ENCODE measurements at regions not wholly inside any gene's neighbourhood (a gene's known extent, or its start where the extent isn't known, plus 50 kb on each side); places are given as distances from the start of the nearest gene placed in this dataset.
"Not testable (repeated sequence)": the region's sequence is repeated elsewhere in the genome, so short reads cannot be mapped to it uniquely, and the experiment has no call there.

DNA sequence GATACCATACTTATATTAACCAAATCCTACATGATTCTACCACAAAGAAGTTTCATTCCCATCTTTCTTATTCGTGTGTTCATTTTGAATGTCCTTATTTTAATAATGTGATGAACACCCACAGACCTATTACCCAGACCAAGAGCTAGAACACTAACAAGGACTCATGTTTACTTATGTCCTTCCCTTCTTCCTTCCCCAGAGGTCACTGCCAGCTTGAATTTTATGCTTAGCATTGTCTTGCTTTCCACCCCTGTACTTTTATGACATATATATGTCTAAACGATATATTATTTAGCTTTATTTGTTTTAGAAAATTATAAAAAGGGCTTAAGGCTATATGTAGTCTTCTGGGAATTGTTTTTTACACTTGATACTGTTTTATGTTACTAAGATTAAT is 238.6 kb downstream of the LRIG3 start:
- Histone ChIP-seq H3K4me3 (ENCODE audit: control insufficient read depth in 1 of 7, extremely low read depth in 1 of 7, insufficient read depth in 4 of 7, low read depth in 2 of 7, low read length in 6 of 7) (no peak overlapping the region), H3K36me3 (ENCODE audit: control insufficient read depth in 4 of 4, insufficient read depth in 4 of 4, low read length in 3 of 4) (no peaks in the 10 kb centered on the region), H3K4me1 (ENCODE audit: control extremely low read depth in 1 of 4, control insufficient read depth in 4 of 4, insufficient read depth in 4 of 4, low read length in 3 of 4) (no peaks in the 10 kb centered on the region), H3K27ac (ENCODE audit: insufficient read depth in 1 of 2, low read depth in 1 of 2, low read length in 2 of 2, poor library complexity in 1 of 2, severe bottlenecking in 2 of 2) (no peak overlapping the region), H3K27me3 (replicated peaks in 2 of 5; ENCODE audit: control insufficient read depth in 4 of 5, insufficient read depth in 5 of 5, low read length in 4 of 5) (no peaks in the 10 kb centered on the region), H3K9me3 (ENCODE audit: control extremely low read depth in 1 of 5, control insufficient read depth in 4 of 5, insufficient read depth in 2 of 5, low read depth in 1 of 5, low read length in 4 of 5) (peaks cover 0 to 16% (median 3%) of the 10 kb centered on the region in 5 experiments)
- DNase-seq: no peak
- ChIA-PET CTCF (no interaction called here), POLR2A (no interaction called here)
- no CpG with 5 or more reads among the region's 2 CpGs for whole genome bisulfite sequencing (ENCODE audit: insufficient coverage)

GRCh38 chr12:58695263-58695662 is 225.0 kb downstream of the LRIG3 start:
- 98% methylated on average over 11 of the region's 11 CpGs for WGBS (ENCODE audit: insufficient coverage)
- POLR2A ChIA-PET: no interaction called here
- H3K27me3 ChIP-seq (replicated peaks in 2 of 5; ENCODE audit: control insufficient read depth in 4 of 5, insufficient read depth in 5 of 5, low read length in 4 of 5): no peaks in the 10 kb centered on the region
- no peak overlapping the region for H3K27ac ChIP-seq (ENCODE audit: insufficient read depth in 1 of 2, low read depth in 1 of 2, low read length in 2 of 2, poor library complexity in 1 of 2, severe bottlenecking in 2 of 2)
- no peaks in the 10 kb centered on the region for H3K4me1 ChIP-seq (ENCODE audit: control extremely low read depth in 1 of 4, control insufficient read depth in 4 of 4, insufficient read depth in 4 of 4, low read length in 3 of 4)
- H3K36me3 ChIP-seq (ENCODE audit: control insufficient read depth in 4 of 4, insufficient read depth in 4 of 4, low read length in 3 of 4): no peaks in the 10 kb centered on the region
- peaks cover 0 to 8% (median 2%) of the 10 kb centered on the region in 5 experiments for H3K9me3 ChIP-seq (ENCODE audit: control extremely low read depth in 1 of 5, control insufficient read depth in 4 of 5, insufficient read depth in 2 of 5, low read depth in 1 of 5, low read length in 4 of 5)
- no peak for DNase-seq
- CTCF ChIA-PET: no interaction called here
- no peak overlapping the region for H3K4me3 ChIP-seq (ENCODE audit: control insufficient read depth in 1 of 7, extremely low read depth in 1 of 7, insufficient read depth in 4 of 7, low read depth in 2 of 7, low read length in 6 of 7)

DNA sequence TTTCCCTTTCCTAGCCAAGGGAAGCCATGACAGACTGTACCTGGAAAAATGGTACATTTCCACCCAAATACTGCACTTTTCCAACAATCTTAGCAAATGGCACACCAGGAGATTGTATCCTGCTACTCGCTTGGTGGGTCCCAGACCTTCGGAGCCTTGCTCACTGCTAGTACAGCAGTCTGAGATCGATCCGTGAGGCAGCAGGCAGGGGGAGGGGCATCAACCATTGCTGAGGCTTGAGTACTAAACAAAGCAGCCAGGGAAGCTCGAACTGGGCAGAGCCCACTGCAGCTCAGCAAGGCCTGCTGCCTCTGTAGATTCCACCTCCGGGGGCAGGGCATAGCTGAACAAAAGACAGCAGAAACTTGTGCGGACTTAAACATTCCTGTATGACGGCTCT is 218.8 kb downstream of the LRIG3 start:
- Histone ChIP-seq H3K4me3 (ENCODE audit: control insufficient read depth in 1 of 7, extremely low read depth in 1 of 7, insufficient read depth in 4 of 7, low read depth in 2 of 7, low read length in 6 of 7) (no peak overlapping the region), H3K36me3 (ENCODE audit: control insufficient read depth in 4 of 4, insufficient read depth in 4 of 4, low read length in 3 of 4) (no peaks in the 10 kb centered on the region), H3K27me3 (replicated peaks in 2 of 5; ENCODE audit: control insufficient read depth in 4 of 5, insufficient read depth in 5 of 5, low read length in 4 of 5) (no peaks in the 10 kb centered on the region), H3K4me1 (ENCODE audit: control extremely low read depth in 1 of 4, control insufficient read depth in 4 of 4, insufficient read depth in 4 of 4, low read length in 3 of 4) (no peaks in the 10 kb centered on the region), H3K9me3 (ENCODE audit: control extremely low read depth in 1 of 5, control insufficient read depth in 4 of 5, insufficient read depth in 2 of 5, low read depth in 1 of 5, low read length in 4 of 5) (peaks cover 0 to 1% (median 0%) of the 10 kb centered on the region in 5 experiments), H3K27ac (ENCODE audit: insufficient read depth in 1 of 2, low read depth in 1 of 2, low read length in 2 of 2, poor library complexity in 1 of 2, severe bottlenecking in 2 of 2) (no peak overlapping the region)
- CTCF ChIA-PET: no interaction called here
- no peak for DNase-seq
- 94% methylated on average over 8 of the region's 8 CpGs for WGBS (ENCODE audit: insufficient coverage)
- POLR2A ChIA-PET: no interaction called here

- DNase-seq: no peak
- H3K27ac ChIP-seq (ENCODE audit: insufficient read depth in 1 of 2, low read depth in 1 of 2, low read length in 2 of 2, poor library complexity in 1 of 2, severe bottlenecking in 2 of 2): no peak overlapping the region
- CTCF ChIA-PET: no interaction called here
- H3K9me3 ChIP-seq (ENCODE audit: control extremely low read depth in 1 of 5, control insufficient read depth in 4 of 5, insufficient read depth in 2 of 5, low read depth in 1 of 5, low read length in 4 of 5): no peaks in the 10 kb centered on the region
- H3K4me1 ChIP-seq (ENCODE audit: control extremely low read depth in 1 of 4, control insufficient read depth in 4 of 4, insufficient read depth in 4 of 4, low read length in 3 of 4): no peaks in the 10 kb centered on the region
- POLR2A ChIA-PET: no interaction called here
- H3K4me3 ChIP-seq (ENCODE audit: control insufficient read depth in 1 of 7, extremely low read depth in 1 of 7, insufficient read depth in 4 of 7, low read depth in 2 of 7, low read length in 6 of 7): no peak overlapping the region
- no peaks in the 10 kb centered on the region for H3K27me3 ChIP-seq (replicated peaks in 2 of 5; ENCODE audit: control insufficient read depth in 4 of 5, insufficient read depth in 5 of 5, low read length in 4 of 5)
- no CpG with 5 or more reads among the region's 3 CpGs for WGBS (ENCODE audit: insufficient coverage)
- no peaks in the 10 kb centered on the region for H3K36me3 ChIP-seq (ENCODE audit: control insufficient read depth in 4 of 4, insufficient read depth in 4 of 4, low read length in 3 of 4)
These were observed 216.4 kb downstream of the LRIG3 start for GRCh38 chr12:58703866-58704265.

DNA sequence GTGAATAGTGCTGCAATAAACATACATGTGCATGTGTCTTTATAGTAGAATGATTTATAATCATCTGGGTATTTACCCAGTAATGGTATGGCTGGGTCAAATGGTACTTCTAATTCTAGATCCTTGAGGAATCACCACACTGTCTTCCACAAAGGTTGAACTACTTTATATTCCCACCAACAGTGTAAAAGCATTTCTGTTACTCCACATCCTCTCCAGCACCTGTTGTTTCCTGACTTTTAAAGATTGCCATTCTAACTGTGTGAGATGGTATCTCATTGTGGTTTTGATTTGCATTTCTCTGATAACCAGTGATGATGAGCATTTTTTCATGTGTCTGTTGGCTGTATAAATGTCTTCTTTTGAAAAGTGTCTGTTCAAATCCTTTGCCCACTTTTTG is 215.5 kb downstream of the LRIG3 start:
- CTCF ChIA-PET; DNase-seq; H3K9me3 ChIP-seq (ENCODE audit: control extremely low read depth in 1 of 5, control insufficient read depth in 4 of 5, insufficient read depth in 2 of 5, low read depth in 1 of 5, low read length in 4 of 5); H3K36me3 ChIP-seq (ENCODE audit: control insufficient read depth in 4 of 4, insufficient read depth in 4 of 4, low read length in 3 of 4); H3K4me3 ChIP-seq (ENCODE audit: control insufficient read depth in 1 of 7, extremely low read depth in 1 of 7, insufficient read depth in 4 of 7, low read depth in 2 of 7, low read length in 6 of 7); H3K4me1 ChIP-seq (ENCODE audit: control extremely low read depth in 1 of 4, control insufficient read depth in 4 of 4, insufficient read depth in 4 of 4, low read length in 3 of 4); POLR2A ChIA-PET; H3K27ac ChIP-seq (ENCODE audit: insufficient read depth in 1 of 2, low read depth in 1 of 2, low read length in 2 of 2, poor library complexity in 1 of 2, severe bottlenecking in 2 of 2); H3K27me3 ChIP-seq (replicated peaks in 2 of 5; ENCODE audit: control insufficient read depth in 4 of 5, insufficient read depth in 5 of 5, low read length in 4 of 5): not testable (repeated sequence)

- Histone ChIP-seq H3K4me1 (ENCODE audit: control extremely low read depth in 1 of 4, control insufficient read depth in 4 of 4, insufficient read depth in 4 of 4, low read length in 3 of 4) (no peaks in the 10 kb centered on the region), H3K27me3 (replicated peaks in 2 of 5; ENCODE audit: control insufficient read depth in 4 of 5, insufficient read depth in 5 of 5, low read length in 4 of 5) (no peaks in the 10 kb centered on the region), H3K4me3 (ENCODE audit: control insufficient read depth in 1 of 7, extremely low read depth in 1 of 7, insufficient read depth in 4 of 7, low read depth in 2 of 7, low read length in 6 of 7) (no peak overlapping the region), H3K36me3 (ENCODE audit: control insufficient read depth in 4 of 4, insufficient read depth in 4 of 4, low read length in 3 of 4) (no peaks in the 10 kb centered on the region), H3K27ac (ENCODE audit: insufficient read depth in 1 of 2, low read depth in 1 of 2, low read length in 2 of 2, poor library complexity in 1 of 2, severe bottlenecking in 2 of 2) (no peak overlapping the region), H3K9me3 (ENCODE audit: control extremely low read depth in 1 of 5, control insufficient read depth in 4 of 5, insufficient read depth in 2 of 5, low read depth in 1 of 5, low read length in 4 of 5) (no peaks in the 10 kb centered on the region)
- no peak for DNase-seq
- ChIA-PET POLR2A (no interaction called here), CTCF (no interaction called here)
These were observed 209.4 kb downstream of the LRIG3 start for GRCh38 chr12:58710901-58711300.

GRCh38 chr12:58711974-58712373 is 208.3 kb downstream of the LRIG3 start:
- Histone ChIP-seq H3K9me3 (ENCODE audit: control extremely low read depth in 1 of 5, control insufficient read depth in 4 of 5, insufficient read depth in 2 of 5, low read depth in 1 of 5, low read length in 4 of 5) (no peaks in the 10 kb centered on the region), H3K4me3 (ENCODE audit: control insufficient read depth in 1 of 7, extremely low read depth in 1 of 7, insufficient read depth in 4 of 7, low read depth in 2 of 7, low read length in 6 of 7) (no peak overlapping the region), H3K4me1 (ENCODE audit: control extremely low read depth in 1 of 4, control insufficient read depth in 4 of 4, insufficient read depth in 4 of 4, low read length in 3 of 4) (no peaks in the 10 kb centered on the region), H3K27me3 (replicated peaks in 2 of 5; ENCODE audit: control insufficient read depth in 4 of 5, insufficient read depth in 5 of 5, low read length in 4 of 5) (no peaks in the 10 kb centered on the region), H3K36me3 (ENCODE audit: control insufficient read depth in 4 of 4, insufficient read depth in 4 of 4, low read length in 3 of 4) (no peaks in the 10 kb centered on the region), H3K27ac (ENCODE audit: insufficient read depth in 1 of 2, low read depth in 1 of 2, low read length in 2 of 2, poor library complexity in 1 of 2, severe bottlenecking in 2 of 2) (no peak overlapping the region)
- CTCF ChIA-PET: no interaction called here
- WGBS (ENCODE audit: insufficient coverage): 67% methylated on average over 1 of the region's 4 CpGs
- POLR2A ChIA-PET: no interaction called here
- DNase-seq: no peak

DNA sequence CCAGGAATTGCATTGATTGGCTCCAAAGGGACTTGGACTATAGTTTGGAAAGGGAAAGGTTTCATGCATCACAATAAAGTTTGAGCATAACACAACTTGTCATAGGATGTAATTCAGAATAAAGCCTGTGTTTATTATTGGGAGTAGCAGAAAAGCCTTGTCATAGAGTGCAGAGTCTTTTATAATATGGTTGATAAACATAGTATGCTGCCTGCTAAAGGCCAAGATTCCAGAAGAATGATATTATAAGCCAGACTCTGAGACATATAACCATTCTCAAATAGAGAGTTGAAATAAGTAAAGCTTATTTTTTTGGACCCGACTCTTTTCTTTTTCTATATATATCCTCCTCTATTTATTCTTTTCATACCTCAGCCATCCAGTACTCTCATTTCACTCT is 207.3 kb downstream of the LRIG3 start:
- POLR2A ChIA-PET: no interaction called here
- no peak for DNase-seq
- no peaks in the 10 kb centered on the region for H3K27me3 ChIP-seq (replicated peaks in 2 of 5; ENCODE audit: control insufficient read depth in 4 of 5, insufficient read depth in 5 of 5, low read length in 4 of 5)
- WGBS (ENCODE audit: insufficient coverage): no CpG with 5 or more reads among the region's 1 CpG
- H3K4me1 ChIP-seq (ENCODE audit: control extremely low read depth in 1 of 4, control insufficient read depth in 4 of 4, insufficient read depth in 4 of 4, low read length in 3 of 4): no peaks in the 10 kb centered on the region
- no peak overlapping the region for H3K27ac ChIP-seq (ENCODE audit: insufficient read depth in 1 of 2, low read depth in 1 of 2, low read length in 2 of 2, poor library complexity in 1 of 2, severe bottlenecking in 2 of 2)
- H3K9me3 ChIP-seq (ENCODE audit: control extremely low read depth in 1 of 5, control insufficient read depth in 4 of 5, insufficient read depth in 2 of 5, low read depth in 1 of 5, low read length in 4 of 5): no peaks in the 10 kb centered on the region
- no peaks in the 10 kb centered on the region for H3K36me3 ChIP-seq (ENCODE audit: control insufficient read depth in 4 of 4, insufficient read depth in 4 of 4, low read length in 3 of 4)
- no peak overlapping the region for H3K4me3 ChIP-seq (ENCODE audit: control insufficient read depth in 1 of 7, extremely low read depth in 1 of 7, insufficient read depth in 4 of 7, low read depth in 2 of 7, low read length in 6 of 7)
- CTCF ChIA-PET: no interaction called here
